Spleen (tissue), 11 donors: ENCODE measurements at regions not wholly inside any gene's neighbourhood (a gene's known extent, or its start where the extent isn't known, plus 50 kb on each side); places are given as distances from the start of the nearest gene placed in this dataset.

ENCODE experiments used
- DNase-seq: peaks from one replicate; pipeline ENCODE4 v3.0.0-alpha.2; 2020
- H3K27ac ChIP-seq, 8 donors: fragments of 200-600 bp; sonication (generic) in 7 of 8; 1 replicate in 4 of 8; 2 replicates in 4 of 8; pipeline versions ENCODE4 v1.5.0 to v1.8.0; 2016 to 2021; ENCODE audit warnings: inconsistent platforms in 4 of 8, mild to moderate bottlenecking in 4 of 8, moderate library complexity in 1 of 8
- H3K27me3 ChIP-seq, 7 donors: fragments of 200-600 bp; sonication (generic) in 6 of 7; replicated peaks in 1 of 7; 1 replicate in 4 of 7; 2 replicates in 3 of 7; pipeline versions ENCODE4 v1.5.0 to v1.8.0; 2016 to 2021; ENCODE audit warnings: inconsistent platforms in 3 of 7, mild to moderate bottlenecking in 1 of 7
- H3K36me3 ChIP-seq, 6 donors: fragments of 200-600 bp; sonication (generic) in 5 of 6; 1 replicate in 4 of 6; 2 replicates in 2 of 6; pipeline versions ENCODE4 v1.5.0 to v1.8.0; 2016 to 2021; ENCODE audit warnings: inconsistent platforms in 2 of 6
- H3K4me1 ChIP-seq, 6 donors: fragments of 200-600 bp; sonication (generic) in 5 of 6; 1 replicate in 3 of 6; 2 replicates in 3 of 6; pipeline versions ENCODE4 v1.5.0 to v1.8.0; 2016 to 2021; ENCODE audit warnings: inconsistent platforms in 3 of 6
- H3K4me3 ChIP-seq, 8 donors: fragments of 200-600 bp; sonication (generic) in 7 of 8; 1 replicate in 4 of 8; 2 replicates in 4 of 8; pipeline versions ENCODE4 v1.5.0 to v1.8.0; 2016 to 2021; ENCODE audit warnings: inconsistent platforms in 4 of 8, mild to moderate bottlenecking in 4 of 8, moderate library complexity in 2 of 8
- H3K9me3 ChIP-seq, 8 donors: fragments of 200-600 bp; sonication (generic) in 7 of 8; 1 replicate in 4 of 8; 2 replicates in 4 of 8; pipeline versions ENCODE4 v1.5.0 to v1.8.0; 2016 to 2021; ENCODE audit warnings: inconsistent platforms in 4 of 8
- POLR2A ChIP-seq, 3 donors: fragments of 450-650 bp; IDR thresholded peaks; one replicate each; pipeline ENCODE4 v1.5.1; 2017; ENCODE audit warnings: antibody characterized with exemption in 3 of 3, mild to moderate bottlenecking in 1 of 3
- POLR2AphosphoS5 ChIP-seq, 3 donors: sonication (generic); formaldehyde crosslinking; IDR thresholded peaks; one replicate each; pipeline ENCODE4 v1.5.1; 2017; ENCODE audit warnings: antibody characterized with exemption in 3 of 3
- WGBS, 5 donors: extraction: QIAGEN DNeasy Blood & Tissue Kit in 3 of 5; methylation state at CpG; one replicate each; pipeline versions ENCODE4 v1.1.5 to v1.1.7; 2013 to 2018; 5-methylcytosine and 5-hydroxymethylcytosine counted together
- intact Hi-C: fragments of 100-400 bp; cut with DNase I; formaldehyde crosslinking; loops from one replicate; pipeline ENCODE4 v1.15.0; 2023; ENCODE audit warnings: low total_unique reads
- TF ChIP-seq, protein P1 (sequence below), 11 experiments: fragments of 200-600 bp in 7 of 11; fragments of 450-650 bp in 4 of 11; sonication (generic) in 4 of 11; IDR thresholded peaks in 8 of 11; conservative IDR thresholded peaks in 3 of 11; 1 replicate in 7 of 11; 2 replicates in 4 of 11; pipeline versions ENCODE4 v1.4.0 to v1.8.0; 2016 to 2021; ENCODE audit warnings: antibody characterized with exemption in 11 of 11, inconsistent platforms in 4 of 11, mild to moderate bottlenecking in 1 of 11
- donor health status: healthy with polysubstance abuse.
- donor health status: DM: no; HTN: no; CAD: no; lungs with moderate emphysema.
- donor health status: DM: no; HTN: no; CAD: no.
- donor health status: Bipolar disorder and iron deficiency.
- donor health status: healthy.
- donor health status: DM: no; HTN: no; CAD: no.
- donor health status: DM: yes; HTN: yes; CAD: no.

DNA sequence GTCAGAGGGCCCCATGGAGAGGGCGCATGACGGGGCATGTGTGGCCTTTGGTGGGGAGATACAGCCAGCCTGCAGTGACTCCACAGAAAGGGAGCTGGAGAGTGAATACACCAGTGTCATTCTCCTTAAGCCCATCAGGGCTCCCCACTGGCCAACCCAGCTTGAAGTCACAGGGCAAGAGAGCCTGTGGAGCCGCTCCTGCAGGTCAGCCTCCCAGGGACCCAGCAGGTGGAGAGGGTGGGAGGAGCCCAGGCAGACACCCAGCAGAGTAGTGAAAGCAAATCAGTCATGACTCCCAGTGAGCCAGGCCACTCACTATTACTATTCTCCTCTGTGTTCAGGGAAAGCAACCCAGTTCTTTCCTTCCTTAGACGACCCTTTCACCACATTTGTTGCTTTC is 110.0 kb upstream of the CPM start:
- Histone ChIP-seq H3K27ac (no peak overlapping the region), H3K36me3 (no peaks in the 10 kb centered on the region), H3K9me3 (no peaks in the 10 kb centered on the region), H3K4me3 (no peak overlapping the region), H3K4me1 (no peaks in the 10 kb centered on the region), H3K27me3 (no peaks in the 10 kb centered on the region)
- TF ChIP-seq, protein P1, sequence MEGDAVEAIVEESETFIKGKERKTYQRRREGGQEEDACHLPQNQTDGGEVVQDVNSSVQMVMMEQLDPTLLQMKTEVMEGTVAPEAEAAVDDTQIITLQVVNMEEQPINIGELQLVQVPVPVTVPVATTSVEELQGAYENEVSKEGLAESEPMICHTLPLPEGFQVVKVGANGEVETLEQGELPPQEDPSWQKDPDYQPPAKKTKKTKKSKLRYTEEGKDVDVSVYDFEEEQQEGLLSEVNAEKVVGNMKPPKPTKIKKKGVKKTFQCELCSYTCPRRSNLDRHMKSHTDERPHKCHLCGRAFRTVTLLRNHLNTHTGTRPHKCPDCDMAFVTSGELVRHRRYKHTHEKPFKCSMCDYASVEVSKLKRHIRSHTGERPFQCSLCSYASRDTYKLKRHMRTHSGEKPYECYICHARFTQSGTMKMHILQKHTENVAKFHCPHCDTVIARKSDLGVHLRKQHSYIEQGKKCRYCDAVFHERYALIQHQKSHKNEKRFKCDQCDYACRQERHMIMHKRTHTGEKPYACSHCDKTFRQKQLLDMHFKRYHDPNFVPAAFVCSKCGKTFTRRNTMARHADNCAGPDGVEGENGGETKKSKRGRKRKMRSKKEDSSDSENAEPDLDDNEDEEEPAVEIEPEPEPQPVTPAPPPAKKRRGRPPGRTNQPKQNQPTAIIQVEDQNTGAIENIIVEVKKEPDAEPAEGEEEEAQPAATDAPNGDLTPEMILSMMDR (IDR thresholded peaks at IDR 0.05 in 8 of 11, conservative IDR thresholded peaks at IDR 0.05 in 3 of 11), result no peak
- no peak for TF ChIP-seq POLR2AphosphoS5 (IDR thresholded peaks at IDR 0.05)
- no peak for TF ChIP-seq POLR2A (IDR thresholded peaks at IDR 0.05)
- DNase-seq, result no peak
- WGBS, 5 donors, result 66 to 88% (median 82%) methylated on average over 4 of the region's 4 CpGs
- intact Hi-C loops, result no loop called here

DNA sequence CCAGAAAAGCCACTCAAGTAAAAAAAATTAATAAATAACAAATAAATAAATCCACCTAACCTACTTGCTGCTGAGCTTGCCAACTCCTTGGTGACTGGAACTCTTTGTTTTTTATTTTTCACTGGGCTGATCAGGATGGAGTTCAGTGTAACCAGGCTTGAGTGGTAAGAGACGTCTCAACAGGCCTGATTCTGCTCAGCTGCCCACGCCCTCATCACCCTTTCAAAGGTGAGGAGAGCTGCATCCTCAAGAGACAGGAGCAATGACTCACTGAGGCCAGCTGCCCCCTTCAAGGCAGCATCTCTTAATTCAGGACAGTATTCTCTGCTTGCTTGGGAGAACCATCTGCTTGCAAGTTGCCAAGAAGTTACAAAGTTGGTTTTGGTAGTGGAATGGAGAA is 111.9 kb upstream of the CPM start:
- Histone ChIP-seq H3K4me1 (no peaks in the 10 kb centered on the region), H3K9me3 (no peaks in the 10 kb centered on the region), H3K27ac (no peak overlapping the region), H3K4me3 (no peak overlapping the region), H3K36me3 (no peaks in the 10 kb centered on the region), H3K27me3 (no peaks in the 10 kb centered on the region)
- DNase-seq, result no peak
- intact Hi-C loops, result no loop called here
- TF ChIP-seq POLR2A (IDR thresholded peaks at IDR 0.05) (no peak), POLR2AphosphoS5 (IDR thresholded peaks at IDR 0.05) (no peak)
- TF ChIP-seq, protein P1 (IDR thresholded peaks at IDR 0.05 in 8 of 11, conservative IDR thresholded peaks at IDR 0.05 in 3 of 11), result no peak
- 74 to 84% (median 82%) methylated on average over 2 of the region's 2 CpGs for WGBS, 5 donors

DNA sequence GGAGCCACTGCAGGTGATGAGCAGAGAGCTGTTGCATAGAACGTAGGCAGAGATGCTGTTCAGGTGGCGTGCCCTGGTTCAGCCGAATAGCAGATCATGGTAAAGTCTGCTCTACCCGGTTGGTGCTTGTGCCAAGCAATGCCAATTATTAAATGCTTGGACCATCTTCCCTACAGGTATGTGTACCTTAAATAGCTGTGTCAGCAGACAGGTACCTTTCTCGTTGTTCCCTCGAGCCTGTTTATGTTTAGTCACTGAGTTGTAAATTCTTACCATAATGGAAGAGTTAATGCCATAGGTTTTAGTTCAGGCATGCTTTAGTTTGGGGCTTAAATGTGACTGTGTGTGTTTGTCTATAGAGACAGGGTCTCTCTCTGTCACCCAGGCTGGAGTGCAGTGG is 112.5 kb upstream of the CPM start:
- intact Hi-C loops, result no loop called here
- Histone ChIP-seq H3K9me3 (no peaks in the 10 kb centered on the region), H3K27ac (no peak overlapping the region), H3K4me1 (no peaks in the 10 kb centered on the region), H3K4me3 (no peak overlapping the region), H3K36me3 (no peaks in the 10 kb centered on the region), H3K27me3 (no peaks in the 10 kb centered on the region)
- 92 to 96% (median 94%) methylated on average over 6 of the region's 6 CpGs for WGBS, 5 donors
- TF ChIP-seq POLR2AphosphoS5 (IDR thresholded peaks at IDR 0.05), result no peak
- no peak for DNase-seq

DNA sequence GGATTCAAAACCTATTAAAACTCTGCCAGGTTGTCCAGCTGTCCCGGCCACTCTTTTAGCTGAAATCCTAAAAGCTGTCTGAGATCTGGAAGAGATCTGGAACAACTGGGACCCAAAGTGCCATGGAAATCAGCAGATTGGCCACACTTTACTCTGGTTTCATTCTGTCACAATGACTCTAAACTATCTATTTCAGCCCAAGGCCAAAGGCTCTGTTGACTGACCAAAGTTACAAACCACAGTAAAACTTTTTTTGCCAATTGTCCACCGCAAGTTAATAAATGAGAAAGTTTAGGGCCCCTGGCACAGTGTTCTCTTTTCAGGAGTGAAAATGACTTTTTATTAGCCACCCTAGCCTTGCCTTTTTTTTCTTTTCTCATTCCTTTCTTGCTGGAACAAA is 113.4 kb upstream of the CPM start:
- no peak for DNase-seq
- Histone ChIP-seq H3K27ac (no peak overlapping the region), H3K36me3 (no peaks in the 10 kb centered on the region), H3K27me3 (no peaks in the 10 kb centered on the region), H3K4me1 (no peaks in the 10 kb centered on the region), H3K9me3 (no peaks in the 10 kb centered on the region), H3K4me3 (no peak overlapping the region)
- 94 to 99% (median 94%) methylated on average over 2 of the region's 2 CpGs for WGBS, 5 donors
- intact Hi-C loops, result no loop called here
- TF ChIP-seq POLR2AphosphoS5 (IDR thresholded peaks at IDR 0.05), result no peak
- no peak for TF ChIP-seq POLR2A (IDR thresholded peaks at IDR 0.05)

DNA sequence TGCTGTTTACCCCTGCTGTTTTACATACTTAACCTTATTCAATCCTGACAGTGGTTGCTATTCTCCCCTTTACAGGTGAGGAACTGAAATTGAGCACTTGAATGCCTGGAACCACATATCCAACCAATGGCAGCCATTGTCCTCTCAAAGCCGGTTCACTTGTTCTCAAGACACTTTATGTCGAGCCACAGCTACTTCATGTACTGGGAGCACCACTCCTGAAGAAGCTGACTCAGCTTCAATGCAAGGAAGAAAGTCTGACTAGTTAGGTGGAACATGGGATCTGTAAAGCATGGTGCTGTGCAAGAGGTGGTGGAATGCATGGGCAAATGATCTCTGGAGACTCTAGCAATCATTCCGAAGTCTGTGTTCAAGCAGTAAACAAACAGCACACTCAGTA is 113.9 kb upstream of the CPM start:
- no peak overlapping the region for H3K4me3 ChIP-seq
- no peaks in the 10 kb centered on the region for H3K36me3 ChIP-seq
- no peak for DNase-seq
- H3K27ac ChIP-seq, result no peak overlapping the region
- intact Hi-C loops, result no loop called here
- H3K4me1 ChIP-seq, result no peaks in the 10 kb centered on the region
- no peaks in the 10 kb centered on the region for H3K9me3 ChIP-seq
- WGBS, 5 donors, result 90 to 94% (median 92%) methylated on average over 3 of the region's 3 CpGs
- no peaks in the 10 kb centered on the region for H3K27me3 ChIP-seq
- TF ChIP-seq, protein P1 (IDR thresholded peaks at IDR 0.05 in 8 of 11, conservative IDR thresholded peaks at IDR 0.05 in 3 of 11), result no peak
- no peak for TF ChIP-seq POLR2AphosphoS5 (IDR thresholded peaks at IDR 0.05)
- no peak for TF ChIP-seq POLR2A (IDR thresholded peaks at IDR 0.05)
